ENCODE measurements at regions not wholly inside any gene's neighbourhood (a gene's known extent, or its start where the extent isn't known, plus 50 kb on each side); places are given as distances from the start of the nearest gene placed in this dataset.

GRCh38 chr9:109704546-109704945 lies 75.5 kb upstream of the PALM2AKAP2 start:
- TF ChIP-seq, protein P1, sequence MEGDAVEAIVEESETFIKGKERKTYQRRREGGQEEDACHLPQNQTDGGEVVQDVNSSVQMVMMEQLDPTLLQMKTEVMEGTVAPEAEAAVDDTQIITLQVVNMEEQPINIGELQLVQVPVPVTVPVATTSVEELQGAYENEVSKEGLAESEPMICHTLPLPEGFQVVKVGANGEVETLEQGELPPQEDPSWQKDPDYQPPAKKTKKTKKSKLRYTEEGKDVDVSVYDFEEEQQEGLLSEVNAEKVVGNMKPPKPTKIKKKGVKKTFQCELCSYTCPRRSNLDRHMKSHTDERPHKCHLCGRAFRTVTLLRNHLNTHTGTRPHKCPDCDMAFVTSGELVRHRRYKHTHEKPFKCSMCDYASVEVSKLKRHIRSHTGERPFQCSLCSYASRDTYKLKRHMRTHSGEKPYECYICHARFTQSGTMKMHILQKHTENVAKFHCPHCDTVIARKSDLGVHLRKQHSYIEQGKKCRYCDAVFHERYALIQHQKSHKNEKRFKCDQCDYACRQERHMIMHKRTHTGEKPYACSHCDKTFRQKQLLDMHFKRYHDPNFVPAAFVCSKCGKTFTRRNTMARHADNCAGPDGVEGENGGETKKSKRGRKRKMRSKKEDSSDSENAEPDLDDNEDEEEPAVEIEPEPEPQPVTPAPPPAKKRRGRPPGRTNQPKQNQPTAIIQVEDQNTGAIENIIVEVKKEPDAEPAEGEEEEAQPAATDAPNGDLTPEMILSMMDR (IDR thresholded peaks at IDR 0.05), result no peak
- TF ChIP-seq EZH2phosphoT487 (IDR thresholded peaks at IDR 0.05), result no peak

Data from neural progenitor cell (in vitro differentiated cells).